ENCODE measurements at regions not wholly inside any gene's neighbourhood (a gene's known extent, or its start where the extent isn't known, plus 50 kb on each side); places are given as distances from the start of the nearest gene placed in this dataset.

DNA sequence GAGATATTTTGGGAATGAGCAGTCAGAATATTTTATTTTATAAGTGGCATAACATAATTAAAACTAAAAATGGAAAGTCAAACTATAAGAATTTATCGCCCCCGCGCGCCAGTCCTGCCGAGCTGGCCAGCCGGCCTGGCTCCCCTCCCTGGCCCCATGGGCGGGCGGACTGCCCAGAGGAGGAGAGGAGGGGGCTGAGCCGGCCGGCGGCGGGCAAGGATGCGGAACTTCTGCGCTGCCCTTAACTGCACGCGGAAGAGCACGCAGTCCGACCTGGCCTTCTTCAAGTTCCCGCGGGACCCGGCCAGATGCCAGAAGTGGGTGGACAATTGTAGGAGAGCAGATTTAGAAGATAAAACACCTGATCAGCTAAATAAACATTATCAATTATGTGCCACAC lies 96.8 kb downstream of the DKK1 start:
- POLR2A ChIA-PET, result no interaction called here
- no peaks in the 10 kb centered on the region for H3K36me3 Mint-ChIP-seq
- H3K27ac Mint-ChIP-seq, result no peak overlapping the region
- no peaks in the 10 kb centered on the region for H3K4me1 Mint-ChIP-seq
- H3K27me3 Mint-ChIP-seq, result peaks cover 0 to 4% (median 3%) of the 10 kb centered on the region in 5 donors
- ATAC-seq (no peak), DNase-seq (no peak)
- H3K4me3 Mint-ChIP-seq, result no peak overlapping the region
- H3K9me3 Mint-ChIP-seq, result peaks cover 0 to 15% (median 8%) of the 10 kb centered on the region in 9 donors

DNA sequence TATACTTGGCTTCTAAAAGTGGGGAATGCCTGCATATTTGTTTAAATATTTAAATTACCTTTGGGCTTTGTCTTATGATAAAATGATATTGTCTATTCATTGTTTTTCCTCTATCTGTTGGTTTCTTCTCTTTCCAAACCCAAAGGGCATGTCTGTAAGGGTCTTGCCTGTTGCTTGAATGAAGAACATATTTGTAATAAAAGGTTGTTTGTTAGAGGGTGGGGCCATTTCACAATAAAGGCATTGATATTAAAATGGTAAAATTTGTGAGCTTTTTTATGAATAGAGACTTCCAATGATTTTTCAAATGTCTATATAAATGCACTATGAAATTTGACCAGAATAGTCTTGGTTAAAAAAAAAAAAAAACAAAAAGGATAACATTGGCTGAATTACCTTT lies 105.2 kb downstream of the DKK1 start:
- Mint-ChIP-seq H3K4me1 (no peaks in the 10 kb centered on the region), H3K27me3 (no peaks in the 10 kb centered on the region), H3K27ac (no peak overlapping the region), H3K9me3 (peaks cover 0 to 4% (median 0%) of the 10 kb centered on the region in 9 donors), H3K4me3 (no peak overlapping the region), H3K36me3 (no peaks in the 10 kb centered on the region)
- ATAC-seq (no peak), DNase-seq (no peak)
- POLR2A ChIA-PET, result no interaction called here

DNA sequence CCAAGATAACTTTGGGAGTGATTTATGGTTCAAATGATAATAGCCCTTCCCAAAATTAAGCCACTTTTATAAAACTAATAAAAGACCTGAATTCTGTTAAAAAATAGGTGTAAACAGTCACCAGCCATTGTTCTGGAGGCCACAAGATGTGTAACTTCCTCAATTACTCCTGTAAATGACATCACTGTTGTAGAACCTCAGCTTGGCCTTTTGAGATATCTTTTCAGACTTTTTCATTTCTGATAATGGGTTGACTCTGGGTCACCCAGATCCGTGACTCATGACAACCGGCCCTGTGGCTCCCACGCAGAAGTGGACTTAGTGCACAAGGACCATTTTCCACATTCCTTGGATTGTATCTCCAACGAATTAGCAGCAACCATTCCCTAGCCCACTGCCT lies 106.6 kb downstream of the DKK1 start:
- Mint-ChIP-seq H3K36me3 (no peaks in the 10 kb centered on the region), H3K4me3 (no peak overlapping the region), H3K4me1 (no peaks in the 10 kb centered on the region), H3K27ac (no peak overlapping the region), H3K9me3 (peaks cover 0 to 4% (median 0%) of the 10 kb centered on the region in 9 donors), H3K27me3 (no peaks in the 10 kb centered on the region)
- no peak for ATAC-seq
- POLR2A ChIA-PET, result no interaction called here
- no peak for DNase-seq

DNA sequence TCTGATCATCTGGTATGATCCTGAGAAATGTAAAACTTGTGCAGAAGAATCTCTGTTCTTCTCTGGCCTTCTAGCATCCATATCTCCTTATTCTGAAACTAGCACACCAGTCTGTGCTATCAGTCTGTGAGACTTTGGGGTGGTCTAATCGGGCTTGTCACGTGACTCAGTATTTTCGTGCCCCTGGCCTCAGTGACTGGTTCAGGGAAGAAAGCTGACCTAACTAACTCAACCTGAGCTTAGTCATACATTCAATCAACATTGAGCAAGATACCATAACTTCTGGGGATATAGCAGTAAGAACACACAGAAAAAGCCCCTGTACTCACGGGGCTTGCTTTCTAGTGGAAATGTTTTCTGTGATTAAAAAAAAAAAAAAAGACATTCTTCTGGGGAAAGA lies 109.3 kb downstream of the DKK1 start:
- H3K9me3 Mint-ChIP-seq, result peaks cover 0 to 6% (median 0%) of the 10 kb centered on the region in 9 donors
- no peak overlapping the region for H3K27ac Mint-ChIP-seq
- H3K27me3 Mint-ChIP-seq, result no peaks in the 10 kb centered on the region
- H3K36me3 Mint-ChIP-seq, result no peaks in the 10 kb centered on the region
- no peak for DNase-seq
- no peaks in the 10 kb centered on the region for H3K4me1 Mint-ChIP-seq
- H3K4me3 Mint-ChIP-seq, result no peak overlapping the region
- no peak for ATAC-seq
- POLR2A ChIA-PET, result no interaction called here

DNA sequence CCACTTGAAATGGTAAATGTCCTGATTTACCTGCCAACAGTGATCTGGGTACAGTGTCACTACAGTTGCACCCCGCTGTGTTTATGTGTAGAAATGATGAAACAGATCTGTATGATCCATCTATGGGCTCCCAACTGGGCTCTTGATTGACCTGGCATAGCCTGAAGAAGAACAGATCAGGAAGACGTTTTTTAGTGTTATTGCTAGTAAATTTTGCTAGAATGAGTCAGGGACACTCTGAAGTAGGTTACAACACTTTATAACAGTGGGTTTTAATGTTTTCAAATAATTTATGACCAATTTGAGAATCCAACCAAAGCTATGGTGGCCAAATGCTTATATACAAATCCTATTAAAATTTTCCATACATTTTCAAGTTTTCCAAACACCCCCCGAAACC lies 110.3 kb downstream of the DKK1 start:
- no peaks in the 10 kb centered on the region for H3K36me3 Mint-ChIP-seq
- H3K9me3 Mint-ChIP-seq, result peaks cover 0 to 6% (median 0%) of the 10 kb centered on the region in 9 donors
- DNase-seq, result no peak
- H3K27ac Mint-ChIP-seq, result no peak overlapping the region
- POLR2A ChIA-PET, result no interaction called here
- no peaks in the 10 kb centered on the region for H3K4me1 Mint-ChIP-seq
- H3K27me3 Mint-ChIP-seq, result peaks cover 0 to 1% (median 0%) of the 10 kb centered on the region in 5 donors
- H3K4me3 Mint-ChIP-seq, result no peak overlapping the region
- ATAC-seq, result no peak

DNA sequence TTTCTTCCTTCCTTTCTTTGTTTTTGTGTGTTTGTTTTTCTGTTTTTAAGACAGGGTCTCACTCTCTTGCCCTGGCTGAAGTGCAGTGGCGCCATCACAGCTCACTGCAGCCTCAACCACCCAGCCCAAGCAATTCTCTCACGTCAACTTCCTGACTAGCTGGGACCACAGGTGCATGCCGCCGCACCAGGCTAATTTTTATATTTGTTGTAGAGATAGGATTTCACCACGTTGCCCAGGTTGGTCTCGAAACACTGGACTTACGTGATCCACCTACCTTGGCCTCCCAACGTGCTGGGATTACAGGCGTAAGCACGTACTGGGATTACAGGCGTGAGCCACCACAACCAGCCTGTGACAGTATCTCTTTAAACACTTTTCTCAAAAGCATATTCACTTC lies 120.7 kb downstream of the DKK1 start:
- Mint-ChIP-seq H3K27ac (no peak overlapping the region), H3K9me3 (peaks cover 0 to 13% (median 2%) of the 10 kb centered on the region in 9 donors), H3K4me3 (no peak overlapping the region), H3K4me1 (peaks cover 0 to 5% (median 0%) of the 10 kb centered on the region in 4 donors), H3K36me3 (no peaks in the 10 kb centered on the region), H3K27me3 (no peaks in the 10 kb centered on the region)
- POLR2A ChIA-PET, result no interaction called here
- DNase-seq (no peak), ATAC-seq (no peak)

DNA sequence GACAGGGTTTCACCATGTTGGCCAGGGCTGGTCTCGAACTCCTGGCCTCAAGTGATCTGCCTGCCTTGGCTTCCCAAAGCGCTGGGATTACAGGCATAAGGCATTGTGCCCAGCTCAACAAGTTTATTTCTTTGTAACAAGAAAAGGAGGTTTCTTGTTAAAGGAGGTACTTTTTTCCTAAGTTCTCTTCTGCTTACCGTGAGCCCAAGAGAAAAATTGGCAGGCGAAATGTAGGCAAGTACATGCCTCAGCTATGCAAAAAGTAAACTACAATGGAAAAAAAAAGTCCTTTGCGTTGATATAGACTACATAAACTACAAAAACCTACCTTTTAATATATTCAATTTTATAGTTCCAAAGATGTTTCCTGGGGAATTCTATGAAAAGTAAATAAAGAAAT lies 122.6 kb downstream of the DKK1 start:
- H3K9me3 Mint-ChIP-seq, result peaks cover 0 to 18% (median 2%) of the 10 kb centered on the region in 9 donors

DNA sequence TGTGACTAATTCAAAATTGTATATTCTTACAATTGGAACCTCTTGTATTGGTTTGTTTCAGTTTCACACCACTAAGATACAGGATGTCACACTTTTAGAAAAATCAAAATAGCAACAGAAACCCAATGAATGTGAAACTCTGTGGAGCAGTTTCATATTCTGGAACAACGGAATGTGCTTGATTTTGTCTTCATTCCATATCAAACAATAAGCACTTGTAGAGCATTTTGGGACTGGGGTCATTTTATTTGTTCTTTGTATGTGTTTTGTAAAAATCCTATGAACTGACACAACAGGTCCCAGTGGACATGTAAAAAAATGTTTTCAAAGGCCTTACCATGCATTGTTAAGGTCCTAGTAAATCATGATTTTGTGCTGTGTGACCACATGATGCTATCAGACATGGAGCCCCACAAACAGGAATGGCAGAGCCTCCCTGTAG lies 123.1 kb downstream of the DKK1 start:
- Mint-ChIP-seq H3K27me3 (peaks cover 0 to 3% (median 0%) of the 10 kb centered on the region in 5 donors), H3K36me3 (no peaks in the 10 kb centered on the region), H3K4me1 (peaks cover 0 to 5% (median 0%) of the 10 kb centered on the region in 4 donors), H3K27ac (no peak overlapping the region), H3K9me3 (peaks cover 0 to 12% (median 0%) of the 10 kb centered on the region in 9 donors), H3K4me3 (no peak overlapping the region)
- no peak for ATAC-seq
- DNase-seq, result no peak
- POLR2A ChIA-PET, result no interaction called here

More for the DNA sequence above, 122.6 kb downstream of the DKK1 start:
- POLR2A ChIA-PET, result no interaction called here
- no peak for ATAC-seq
- H3K27me3 Mint-ChIP-seq, result peaks cover 0 to 3% (median 0%) of the 10 kb centered on the region in 5 donors
- peaks cover 0 to 5% (median 0%) of the 10 kb centered on the region in 4 donors for H3K4me1 Mint-ChIP-seq
- no peak for DNase-seq
- no peaks in the 10 kb centered on the region for H3K36me3 Mint-ChIP-seq
- no peak overlapping the region for H3K4me3 Mint-ChIP-seq
- no peak overlapping the region for H3K27ac Mint-ChIP-seq

DNA sequence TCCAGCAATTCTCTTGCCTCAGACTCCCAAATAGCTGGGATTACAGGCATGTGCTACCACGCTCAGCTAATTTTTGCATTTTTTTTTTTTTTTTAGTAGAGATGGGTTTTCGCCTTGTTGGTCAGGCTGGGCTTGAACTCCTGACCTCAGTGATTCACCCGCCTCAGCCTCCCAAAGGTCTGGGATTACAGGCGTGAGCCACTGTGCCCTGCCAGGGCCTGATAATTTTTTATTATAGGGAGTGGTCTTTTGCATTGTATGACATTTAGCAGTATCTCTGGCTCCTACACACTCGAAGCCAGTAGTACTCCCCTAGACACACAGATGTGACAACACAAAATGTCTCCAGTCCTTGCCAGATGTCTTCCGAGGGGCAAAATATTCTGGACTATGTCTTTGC lies 124.0 kb downstream of the DKK1 start:
- no peak overlapping the region for H3K27ac Mint-ChIP-seq
- no peaks in the 10 kb centered on the region for H3K36me3 Mint-ChIP-seq
- ATAC-seq, result no peak
- peaks cover 0 to 11% (median 0%) of the 10 kb centered on the region in 9 donors for H3K9me3 Mint-ChIP-seq
- DNase-seq, result no peak
- POLR2A ChIA-PET, result no interaction called here
- H3K27me3 Mint-ChIP-seq, result peaks cover 0 to 3% (median 0%) of the 10 kb centered on the region in 5 donors
- H3K4me1 Mint-ChIP-seq, result peaks cover 0 to 5% (median 0%) of the 10 kb centered on the region in 4 donors
- no peak overlapping the region for H3K4me3 Mint-ChIP-seq

DNA sequence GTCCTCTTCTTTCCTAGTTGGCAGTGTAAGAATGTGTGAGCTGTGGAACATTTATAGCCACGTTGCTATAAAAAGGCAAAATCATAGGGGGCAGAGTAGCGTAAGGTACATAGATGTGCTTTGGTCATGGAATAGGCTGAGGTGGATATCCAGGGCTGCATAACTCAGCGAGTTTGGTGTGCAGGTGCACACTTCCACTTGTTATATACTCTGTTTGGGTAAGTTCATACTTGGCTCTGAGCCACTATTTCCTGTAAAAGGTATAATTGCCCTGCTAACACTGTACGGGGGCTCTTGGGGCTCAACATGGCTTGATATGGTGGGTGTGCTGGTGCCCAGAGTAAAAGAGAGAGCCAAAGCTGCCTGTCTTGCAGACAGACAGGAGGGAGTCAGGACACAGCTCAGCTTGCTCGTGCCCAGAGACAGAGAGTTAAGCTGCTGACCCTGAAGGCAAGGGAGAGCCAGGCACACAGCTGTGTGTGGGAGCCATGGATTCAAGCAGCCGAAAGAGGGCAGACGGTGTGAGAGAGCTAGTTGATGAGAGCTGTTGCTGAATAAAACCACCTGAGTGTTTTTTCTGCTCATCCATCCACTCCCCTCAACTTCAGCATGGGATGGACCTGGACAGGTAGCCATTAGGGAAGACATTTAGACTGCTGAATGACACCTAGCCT lies 126.7 kb downstream of the DKK1 start:
- no peak for DNase-seq
- POLR2A ChIA-PET, result no interaction called here
- H3K9me3 Mint-ChIP-seq, result peaks cover 0 to 11% (median 2%) of the 10 kb centered on the region in 9 donors
- H3K4me1 Mint-ChIP-seq, result peaks cover 0 to 5% (median 0%) of the 10 kb centered on the region in 4 donors
- H3K27me3 Mint-ChIP-seq, result peaks cover 0 to 3% (median 0%) of the 10 kb centered on the region in 5 donors
- no peak for ATAC-seq
- H3K36me3 Mint-ChIP-seq, result no peaks in the 10 kb centered on the region
- no peak overlapping the region for H3K27ac Mint-ChIP-seq
- no peak overlapping the region for H3K4me3 Mint-ChIP-seq

DNA sequence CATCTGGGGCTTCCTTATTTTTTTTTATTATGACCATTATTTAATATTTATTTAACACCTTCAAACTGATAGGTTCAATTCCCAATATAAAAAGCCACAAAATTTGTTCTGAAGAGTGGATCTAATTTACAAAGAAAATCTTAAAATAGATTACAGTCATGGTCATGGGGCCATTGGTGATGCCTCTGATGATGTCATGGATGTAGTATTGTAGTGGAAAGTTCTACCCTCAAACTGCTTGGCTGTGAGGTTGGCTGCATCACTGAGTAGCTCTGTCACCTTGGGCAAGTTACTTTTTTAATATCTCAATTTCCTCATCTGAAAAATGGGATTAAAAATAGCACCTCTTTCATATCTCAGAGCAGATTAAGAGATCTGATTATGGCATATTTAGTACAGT lies 128.5 kb downstream of the DKK1 start:
- H3K36me3 Mint-ChIP-seq, result no peaks in the 10 kb centered on the region
- no peak for ATAC-seq

DNA sequence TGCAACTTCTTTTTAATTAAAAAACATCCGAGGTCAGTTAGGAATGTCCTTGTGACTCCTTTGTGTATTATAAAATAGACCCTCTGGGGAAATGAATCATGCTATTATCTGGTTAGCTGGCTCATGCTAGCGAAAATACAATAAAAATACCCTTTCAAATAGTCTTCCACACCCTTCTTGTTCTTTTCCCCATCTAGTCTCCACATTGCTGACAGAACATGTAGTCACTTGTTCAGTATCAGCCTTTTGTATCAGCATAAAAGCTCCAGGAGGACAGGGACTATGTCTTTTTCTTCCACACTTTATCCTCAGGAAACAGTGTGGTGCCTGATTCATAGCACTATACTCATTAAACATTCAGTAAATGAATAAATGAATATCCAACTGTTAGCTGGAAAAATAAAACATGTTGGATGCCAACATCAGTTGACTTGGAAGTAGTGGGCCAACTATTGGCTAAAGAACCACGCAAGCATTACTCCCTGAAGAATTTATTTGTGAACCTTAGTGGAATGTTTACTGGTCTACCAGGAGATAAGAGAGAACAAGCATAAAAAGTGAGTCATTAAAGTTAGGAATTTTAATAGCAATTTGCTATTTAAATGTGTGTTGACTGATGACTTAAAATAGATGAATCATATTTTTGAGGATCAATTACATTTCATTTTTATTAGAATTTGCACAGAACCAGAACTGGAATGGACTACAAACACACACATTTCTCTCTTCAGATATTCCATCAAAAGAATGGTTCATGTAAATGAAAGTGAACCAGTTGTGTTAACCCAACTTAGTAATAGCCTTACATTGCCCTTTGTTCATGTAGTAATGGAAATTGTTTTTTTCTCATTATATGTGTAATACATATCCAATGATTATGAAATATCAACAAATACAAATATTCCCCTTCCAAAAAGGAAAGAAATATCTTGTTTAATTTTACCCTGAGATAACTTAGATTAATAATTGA lies 129.6 kb downstream of the DKK1 start:
- DNase-seq (no peak), ATAC-seq (no peak)
- POLR2A ChIA-PET, result no interaction called here
- peaks cover 0 to 3% (median 0%) of the 10 kb centered on the region in 5 donors for H3K27me3 Mint-ChIP-seq
- peaks cover 0 to 11% (median 0%) of the 10 kb centered on the region in 9 donors for H3K9me3 Mint-ChIP-seq
- no peaks in the 10 kb centered on the region for H3K36me3 Mint-ChIP-seq
- H3K4me3 Mint-ChIP-seq, result no peak overlapping the region
- H3K27ac Mint-ChIP-seq, result no peak overlapping the region
- H3K4me1 Mint-ChIP-seq, result no peaks in the 10 kb centered on the region

More for the DNA sequence above, 128.5 kb downstream of the DKK1 start:
- Mint-ChIP-seq H3K27me3 (peaks cover 0 to 3% (median 0%) of the 10 kb centered on the region in 5 donors), H3K27ac (no peak overlapping the region), H3K4me3 (no peak overlapping the region), H3K9me3 (peaks cover 0 to 11% (median 2%) of the 10 kb centered on the region in 9 donors), H3K4me1 (peaks cover 0 to 2% (median 0%) of the 10 kb centered on the region in 4 donors)
- DNase-seq, result no peak
- POLR2A ChIA-PET, result no interaction called here

DNA sequence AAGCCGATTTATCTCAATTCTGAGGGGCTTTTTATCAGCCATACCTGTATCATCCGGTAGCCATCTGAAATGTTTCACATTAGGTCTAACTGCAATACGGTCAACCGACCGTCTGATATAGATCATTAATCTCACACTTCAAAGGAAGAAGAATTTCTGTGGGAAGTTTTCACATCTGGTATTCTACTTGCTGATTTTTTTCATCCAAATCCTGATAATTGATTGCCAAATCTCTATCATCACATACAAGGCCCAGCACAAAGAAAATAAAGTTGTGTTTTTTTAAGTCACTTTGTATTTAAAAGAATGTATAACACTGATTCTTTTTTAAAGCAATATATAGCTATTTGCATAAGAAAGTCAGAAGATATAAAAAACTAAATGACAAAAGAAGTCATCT lies 132.3 kb downstream of the DKK1 start:
- DNase-seq (no peak), ATAC-seq (no peak)
- POLR2A ChIA-PET, result no interaction called here
- H3K4me3 Mint-ChIP-seq, result no peak overlapping the region
- no peak overlapping the region for H3K27ac Mint-ChIP-seq
- peaks cover 0 to 3% (median 0%) of the 10 kb centered on the region in 9 donors for H3K9me3 Mint-ChIP-seq
- H3K36me3 Mint-ChIP-seq, result no peaks in the 10 kb centered on the region
- no peaks in the 10 kb centered on the region for H3K27me3 Mint-ChIP-seq
- no peaks in the 10 kb centered on the region for H3K4me1 Mint-ChIP-seq
